Stimulated activated naive CD8-positive, alpha-beta T cell treated with anti-CD3 and anti-CD28 coated beads, Interleukin-15, Interleukin-2, amounts not matched to agents 100 ng/mL and 50 ng/mL, for 24 hours (primary cell): ENCODE measurements at regions not wholly inside any gene's neighbourhood (a gene's known extent, or its start where the extent isn't known, plus 50 kb on each side); places are given as distances from the start of the nearest gene placed in this dataset.

Experiments
- H3K27ac Mint-ChIP-seq: one replicate; pipeline ENCODE4 v1.8.0; 2021; ENCODE audit warnings: mild to moderate bottlenecking, mixed read lengths
- H3K27me3 Mint-ChIP-seq: one replicate; pipeline ENCODE4 v1.8.0; 2021; ENCODE audit warnings: mixed read lengths
- H3K36me3 Mint-ChIP-seq: one replicate; pipeline ENCODE4 v1.8.0; 2021; ENCODE audit warnings: low read depth, mixed read lengths
- H3K4me1 Mint-ChIP-seq: one replicate; pipeline ENCODE4 v1.8.0; 2021; ENCODE audit warnings: low read depth, mixed read lengths
- H3K4me3 Mint-ChIP-seq: one replicate; pipeline ENCODE4 v1.8.0; 2021; ENCODE audit warnings: mild to moderate bottlenecking, mixed read lengths
- H3K9me3 Mint-ChIP-seq: one replicate; pipeline ENCODE4 v1.8.0; 2021; ENCODE audit warnings: mixed read lengths

DNA sequence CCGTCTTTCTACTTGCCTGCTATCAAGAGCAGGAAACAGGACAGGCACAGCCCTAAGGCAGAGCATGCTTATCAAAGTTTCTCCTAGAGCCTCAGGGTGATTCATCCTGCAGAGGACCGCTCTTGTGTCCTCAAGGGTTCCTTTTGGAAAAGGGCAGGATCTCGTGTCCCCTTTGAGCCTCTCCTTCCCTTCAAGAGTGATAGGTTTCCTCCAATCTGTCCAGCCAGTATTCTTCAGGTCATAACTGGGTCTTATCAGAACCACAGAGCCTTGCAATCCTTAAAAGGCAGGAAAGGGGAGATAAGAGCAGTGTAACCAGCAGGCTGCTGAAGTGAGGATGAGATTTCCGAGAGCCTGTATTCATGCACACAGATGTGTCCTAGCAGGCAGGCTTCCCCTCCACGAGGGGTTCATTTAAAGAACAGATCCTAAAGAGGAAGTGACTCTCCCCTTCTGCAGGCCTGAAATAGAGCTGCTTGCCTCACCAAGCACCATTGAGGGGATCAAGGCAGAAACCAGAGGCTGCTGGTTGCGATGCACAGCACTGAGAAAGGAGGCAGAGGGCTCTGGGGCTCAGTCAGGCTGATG, 90.5 kb upstream of the SVIL start:
- Mint-ChIP-seq H3K36me3 (peaks cover 13% of the 10 kb centered on the region), H3K4me3 (no peak overlapping the region), H3K9me3 (peaks cover 6% of the 10 kb centered on the region)

DNA sequence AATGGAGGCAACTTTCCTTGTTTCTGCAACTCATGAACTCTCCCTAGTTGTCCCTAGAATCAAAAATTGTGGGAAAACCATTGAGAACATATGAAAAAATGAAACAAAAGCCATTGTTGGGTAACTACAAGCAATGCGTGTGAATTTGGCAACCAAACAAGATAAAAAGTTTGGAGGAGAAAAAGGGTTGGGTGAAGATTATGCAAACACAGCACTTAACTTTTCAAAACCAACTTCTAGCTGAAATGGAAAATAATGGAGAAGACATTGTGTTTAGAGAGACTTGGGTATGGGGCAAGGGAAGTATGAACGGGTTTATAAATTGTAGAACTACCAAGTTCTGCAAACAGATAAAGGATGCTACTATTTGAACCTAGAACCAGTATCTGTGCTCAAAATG, 89.0 kb upstream of the SVIL start:
- Mint-ChIP-seq H3K36me3 (peaks cover 14% of the 10 kb centered on the region), H3K27ac (no peak overlapping the region), H3K4me1 (peaks cover 31% of the 10 kb centered on the region)

More for the DNA sequence above, 90.5 kb upstream of the SVIL start:
- Mint-ChIP-seq H3K4me1 (peaks cover 34% of the 10 kb centered on the region), H3K27ac (no peak overlapping the region), H3K27me3 (no peaks in the 10 kb centered on the region)

DNA sequence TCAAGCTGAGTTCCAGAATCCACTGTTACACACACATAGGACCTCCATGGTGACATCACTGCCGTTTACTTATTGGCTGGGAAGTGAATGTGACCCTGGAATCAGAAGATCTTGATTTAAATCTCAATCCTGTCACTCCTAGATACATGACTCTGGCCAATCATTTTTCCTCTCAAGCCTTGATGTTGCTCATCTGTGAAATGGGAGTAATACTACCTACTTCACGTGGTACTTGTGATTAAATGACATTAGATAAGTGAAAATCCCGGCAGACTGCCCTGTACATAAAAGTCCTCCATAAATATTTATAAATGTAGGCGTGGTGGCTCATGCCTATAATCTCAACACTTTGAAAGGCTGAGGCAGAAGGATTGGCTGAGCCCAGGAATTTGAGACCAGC, 88.0 kb upstream of the SVIL start:
- Mint-ChIP-seq H3K9me3 (peaks cover 11% of the 10 kb centered on the region), H3K36me3 (peaks cover 14% of the 10 kb centered on the region), H3K4me1 (peaks cover 25% of the 10 kb centered on the region), H3K27me3 (no peaks in the 10 kb centered on the region), H3K4me3 (no peak overlapping the region), H3K27ac (no peak overlapping the region)

More for the DNA sequence above, 89.0 kb upstream of the SVIL start:
- no peak overlapping the region for H3K4me3 Mint-ChIP-seq
- no peaks in the 10 kb centered on the region for H3K27me3 Mint-ChIP-seq
- peaks cover 11% of the 10 kb centered on the region for H3K9me3 Mint-ChIP-seq

DNA sequence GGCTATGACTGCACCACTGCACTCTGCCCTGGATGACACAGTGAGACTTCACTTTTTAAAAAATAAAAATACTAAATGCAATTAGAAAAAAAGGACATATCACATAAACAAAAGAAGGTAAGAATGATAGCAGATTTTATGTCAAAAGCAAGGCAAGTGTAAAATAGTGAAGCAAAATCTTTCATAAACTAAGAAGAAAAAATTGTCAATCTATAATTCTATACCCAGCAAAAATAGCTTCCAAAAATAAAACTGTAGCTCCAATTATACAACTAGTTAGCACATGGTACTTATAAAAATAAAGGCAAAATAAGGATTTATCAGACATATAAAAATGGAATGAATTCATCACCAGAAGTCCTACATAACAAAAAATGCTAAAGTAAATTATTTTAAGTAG, 85.4 kb upstream of the SVIL start:
- Mint-ChIP-seq H3K27me3 (no peaks in the 10 kb centered on the region), H3K4me3 (no peak overlapping the region), H3K36me3 (peaks cover 22% of the 10 kb centered on the region), H3K9me3 (peaks cover 11% of the 10 kb centered on the region), H3K27ac (no peak overlapping the region), H3K4me1 (peaks cover 22% of the 10 kb centered on the region)

DNA sequence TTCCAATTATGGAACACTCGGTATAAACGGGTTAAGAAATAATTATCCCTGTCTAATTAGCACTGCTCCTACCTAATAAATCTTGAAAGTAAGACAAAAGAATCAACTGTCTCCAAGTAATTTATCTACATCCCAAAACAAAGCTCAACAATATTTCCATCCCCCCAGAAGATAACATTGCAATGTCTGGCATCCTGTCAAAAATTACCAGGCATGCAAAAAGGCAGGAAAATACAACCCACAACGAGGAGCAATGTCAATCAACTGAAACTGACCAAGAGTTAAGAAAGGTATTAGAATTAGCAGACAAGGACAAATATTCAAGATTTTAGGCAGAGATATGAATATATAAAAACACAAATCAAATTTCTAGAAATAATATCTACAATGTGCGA, 84.5 kb upstream of the SVIL start:
- peaks cover 22% of the 10 kb centered on the region for H3K36me3 Mint-ChIP-seq
- no peak overlapping the region for H3K27ac Mint-ChIP-seq
- no peaks in the 10 kb centered on the region for H3K27me3 Mint-ChIP-seq
- H3K4me3 Mint-ChIP-seq: no peak overlapping the region
- H3K9me3 Mint-ChIP-seq: peaks cover 11% of the 10 kb centered on the region
- H3K4me1 Mint-ChIP-seq: peaks cover 21% of the 10 kb centered on the region

DNA sequence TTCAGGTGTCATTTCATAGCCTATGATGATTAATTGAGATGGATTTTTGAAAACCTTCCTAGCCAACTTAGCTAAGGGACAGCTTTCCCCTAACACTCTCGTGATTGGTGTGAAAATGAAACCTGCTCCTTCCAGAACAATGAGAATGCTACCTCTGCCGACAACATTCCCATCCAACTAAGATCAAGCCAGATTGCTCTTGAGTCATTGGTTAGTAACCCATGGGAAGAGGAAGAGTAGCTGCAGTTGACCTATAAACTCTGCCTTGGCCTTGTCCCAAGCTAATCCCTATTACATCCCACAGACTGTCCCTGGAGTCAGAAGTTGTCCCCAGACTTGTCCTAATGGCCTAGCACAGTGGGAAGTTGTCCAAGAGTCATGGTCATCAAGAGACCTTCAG, 80.5 kb upstream of the SVIL start:
- H3K36me3 Mint-ChIP-seq: peaks cover 25% of the 10 kb centered on the region
- peaks cover 8% of the 10 kb centered on the region for H3K9me3 Mint-ChIP-seq
- peaks cover 22% of the 10 kb centered on the region for H3K4me1 Mint-ChIP-seq
- H3K4me3 Mint-ChIP-seq: no peak overlapping the region
- no peaks in the 10 kb centered on the region for H3K27me3 Mint-ChIP-seq
- H3K27ac Mint-ChIP-seq: no peak overlapping the region

DNA sequence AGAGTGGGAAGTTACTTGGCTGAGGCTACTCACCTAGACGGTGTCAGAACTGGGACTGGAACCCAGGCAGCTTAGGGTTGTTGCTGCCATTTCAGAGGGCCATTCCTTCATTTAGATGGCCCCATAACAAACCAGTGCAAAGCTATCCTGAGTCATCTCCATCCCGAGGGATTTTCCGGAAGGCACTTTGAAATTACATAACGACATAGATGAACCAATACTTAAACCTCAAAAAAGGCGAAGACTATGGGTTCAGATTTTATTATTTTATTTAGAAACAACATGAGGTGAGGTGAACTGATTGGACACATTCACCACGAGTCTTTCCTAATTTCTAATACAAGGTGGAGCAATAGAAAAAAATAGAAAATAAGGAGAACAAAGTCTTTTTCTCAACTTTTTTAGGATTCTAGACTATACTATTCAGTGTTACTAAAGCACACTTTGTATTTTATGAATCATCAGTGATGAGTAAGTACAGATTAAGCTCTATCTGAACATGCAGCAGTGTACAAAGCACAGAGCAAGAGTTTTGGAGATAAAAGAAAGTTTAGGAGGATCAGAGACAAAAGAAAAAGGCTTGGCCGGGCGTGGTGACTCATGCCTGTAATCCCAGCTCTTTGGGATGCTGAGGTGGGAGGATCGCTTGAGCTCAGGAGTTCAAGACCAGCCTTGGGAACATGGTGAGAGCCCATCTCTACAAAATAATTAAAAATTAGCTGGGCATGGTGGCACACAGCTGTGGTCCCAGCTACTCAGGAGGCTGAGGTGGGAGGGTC, 79.5 kb upstream of the SVIL start:
- Mint-ChIP-seq H3K27me3 (no peaks in the 10 kb centered on the region), H3K4me3 (no peak overlapping the region), H3K9me3 (peaks cover 2% of the 10 kb centered on the region), H3K4me1 (peaks cover 22% of the 10 kb centered on the region), H3K27ac (no peak overlapping the region), H3K36me3 (peaks cover 20% of the 10 kb centered on the region)

DNA sequence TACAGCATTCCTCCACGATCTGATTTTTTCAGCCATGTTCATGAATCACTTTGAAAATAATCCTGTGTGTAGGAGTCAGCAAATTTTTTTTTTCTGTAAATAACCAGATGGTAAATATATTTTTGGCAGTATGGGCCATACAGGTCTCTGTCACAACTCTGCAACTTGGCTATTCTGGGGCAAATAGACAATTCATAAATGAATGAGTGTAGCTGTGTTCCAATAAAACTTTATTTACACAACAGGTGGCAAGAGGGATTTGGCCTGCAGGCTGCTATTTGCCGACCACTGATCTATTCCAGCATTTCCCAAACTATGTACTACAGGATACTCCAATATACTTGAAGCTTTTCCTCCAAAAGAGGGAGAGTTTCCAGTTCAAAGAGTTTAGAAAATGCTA, 78.7 kb upstream of the SVIL start:
- peaks cover 21% of the 10 kb centered on the region for H3K4me1 Mint-ChIP-seq
- H3K27me3 Mint-ChIP-seq: no peaks in the 10 kb centered on the region
- no peak overlapping the region for H3K4me3 Mint-ChIP-seq
- H3K9me3 Mint-ChIP-seq: no peaks in the 10 kb centered on the region
- H3K27ac Mint-ChIP-seq: no peak overlapping the region
- H3K36me3 Mint-ChIP-seq: peaks cover 18% of the 10 kb centered on the region

DNA sequence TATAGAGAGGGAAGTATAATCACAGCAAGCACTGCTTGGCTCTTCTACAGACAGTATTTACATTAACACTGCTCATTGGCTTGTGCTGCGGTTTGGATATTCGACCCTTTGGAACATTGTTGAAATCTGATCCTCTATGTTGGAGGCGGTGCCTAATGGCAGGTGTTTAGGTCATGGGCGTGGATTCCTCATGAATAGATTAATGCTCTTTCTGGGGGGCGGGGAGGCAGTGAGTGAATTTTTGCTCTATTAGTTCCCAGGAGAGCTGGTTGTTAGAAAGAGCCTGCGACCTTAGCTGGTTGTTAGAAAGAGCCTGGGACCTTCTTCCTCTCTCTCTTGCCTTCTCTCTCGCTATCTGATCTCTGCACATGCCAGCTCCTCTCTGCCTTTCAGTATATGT, 77.3 kb upstream of the SVIL start:
- no peak overlapping the region for H3K27ac Mint-ChIP-seq
- no peaks in the 10 kb centered on the region for H3K9me3 Mint-ChIP-seq
- peaks cover 14% of the 10 kb centered on the region for H3K36me3 Mint-ChIP-seq
- H3K27me3 Mint-ChIP-seq: no peaks in the 10 kb centered on the region
- H3K4me3 Mint-ChIP-seq: no peak overlapping the region
- peaks cover 21% of the 10 kb centered on the region for H3K4me1 Mint-ChIP-seq

DNA sequence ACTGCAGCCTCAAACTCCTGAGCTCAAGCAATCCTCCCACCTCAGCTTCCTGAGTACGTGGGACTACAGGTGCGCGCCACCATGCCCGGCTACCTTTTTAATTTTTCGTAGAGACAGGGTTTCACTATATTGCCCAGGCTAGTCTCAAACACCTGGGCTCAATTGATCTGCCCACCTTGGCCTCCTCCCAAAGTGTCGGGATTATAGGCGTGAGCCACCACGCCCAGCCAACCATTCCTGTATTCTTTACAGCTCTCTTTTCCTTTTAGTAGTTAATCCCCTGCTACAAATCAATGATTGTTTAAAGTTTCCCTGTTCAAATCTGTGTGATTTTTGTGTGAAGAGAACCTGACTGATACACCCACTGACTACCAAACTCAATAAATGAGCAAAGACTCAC, 75.4 kb upstream of the SVIL start:
- no peaks in the 10 kb centered on the region for H3K27me3 Mint-ChIP-seq
- H3K4me3 Mint-ChIP-seq: no peak overlapping the region
- no peaks in the 10 kb centered on the region for H3K9me3 Mint-ChIP-seq
- H3K36me3 Mint-ChIP-seq: peaks cover 12% of the 10 kb centered on the region
- peaks cover 28% of the 10 kb centered on the region for H3K4me1 Mint-ChIP-seq
- H3K27ac Mint-ChIP-seq: no peak overlapping the region

DNA sequence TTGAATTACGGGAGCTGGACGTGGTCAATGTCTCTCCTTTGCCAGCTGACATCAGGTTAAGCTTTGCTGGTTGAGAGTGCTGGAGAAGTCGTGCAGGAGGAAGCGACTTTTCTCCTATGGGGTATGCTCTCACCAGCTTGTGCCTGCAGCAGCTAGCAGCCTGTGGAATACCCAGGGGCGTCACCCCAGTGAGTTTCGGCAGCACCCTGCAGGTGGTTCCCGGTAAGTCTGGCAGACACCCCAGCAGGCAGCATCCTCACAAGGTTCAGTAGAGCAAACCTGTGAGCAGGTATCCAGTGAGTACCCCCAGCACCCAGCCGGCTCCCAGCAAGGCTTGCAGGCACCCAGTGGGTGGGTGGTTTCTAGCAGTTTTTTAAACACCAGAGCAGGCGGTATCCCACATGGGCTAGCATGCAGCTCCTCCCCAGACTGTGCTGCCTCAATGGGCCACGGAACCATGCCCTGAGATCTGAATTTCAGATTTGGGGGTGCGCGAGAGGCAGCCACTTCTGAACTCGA, 74.8 kb upstream of the SVIL start:
- Mint-ChIP-seq H3K27ac (no peak overlapping the region), H3K36me3 (peaks cover 12% of the 10 kb centered on the region), H3K27me3 (no peaks in the 10 kb centered on the region), H3K9me3 (no peaks in the 10 kb centered on the region), H3K4me3 (no peak overlapping the region), H3K4me1 (peaks cover 25% of the 10 kb centered on the region)

DNA sequence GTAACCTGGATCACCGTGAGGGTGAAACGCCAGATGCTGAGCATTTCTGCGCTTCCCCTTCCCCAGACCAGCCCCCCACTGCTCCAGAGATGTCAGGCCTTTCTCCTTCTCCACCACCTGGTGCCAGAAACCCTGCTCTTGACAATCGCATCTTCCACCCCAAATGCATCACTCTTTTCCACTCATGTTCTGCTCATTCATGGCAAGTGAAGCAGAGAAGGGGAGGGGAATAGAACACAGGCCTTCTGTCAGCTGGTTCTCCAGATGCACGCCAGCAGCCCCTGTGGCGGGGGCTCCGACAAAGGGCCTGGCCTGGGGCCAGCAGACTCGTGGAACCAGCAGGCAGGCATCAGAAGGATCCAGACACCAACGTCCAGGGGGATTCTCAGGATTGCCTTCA, 68.5 kb upstream of the SVIL start:
- H3K4me1 Mint-ChIP-seq: peaks cover 47% of the 10 kb centered on the region
- H3K36me3 Mint-ChIP-seq: peaks cover 5% of the 10 kb centered on the region
- no peak overlapping the region for H3K27ac Mint-ChIP-seq
- no peaks in the 10 kb centered on the region for H3K9me3 Mint-ChIP-seq
- no peaks in the 10 kb centered on the region for H3K27me3 Mint-ChIP-seq
- H3K4me3 Mint-ChIP-seq: peak overlapping the region; percentile 77

DNA sequence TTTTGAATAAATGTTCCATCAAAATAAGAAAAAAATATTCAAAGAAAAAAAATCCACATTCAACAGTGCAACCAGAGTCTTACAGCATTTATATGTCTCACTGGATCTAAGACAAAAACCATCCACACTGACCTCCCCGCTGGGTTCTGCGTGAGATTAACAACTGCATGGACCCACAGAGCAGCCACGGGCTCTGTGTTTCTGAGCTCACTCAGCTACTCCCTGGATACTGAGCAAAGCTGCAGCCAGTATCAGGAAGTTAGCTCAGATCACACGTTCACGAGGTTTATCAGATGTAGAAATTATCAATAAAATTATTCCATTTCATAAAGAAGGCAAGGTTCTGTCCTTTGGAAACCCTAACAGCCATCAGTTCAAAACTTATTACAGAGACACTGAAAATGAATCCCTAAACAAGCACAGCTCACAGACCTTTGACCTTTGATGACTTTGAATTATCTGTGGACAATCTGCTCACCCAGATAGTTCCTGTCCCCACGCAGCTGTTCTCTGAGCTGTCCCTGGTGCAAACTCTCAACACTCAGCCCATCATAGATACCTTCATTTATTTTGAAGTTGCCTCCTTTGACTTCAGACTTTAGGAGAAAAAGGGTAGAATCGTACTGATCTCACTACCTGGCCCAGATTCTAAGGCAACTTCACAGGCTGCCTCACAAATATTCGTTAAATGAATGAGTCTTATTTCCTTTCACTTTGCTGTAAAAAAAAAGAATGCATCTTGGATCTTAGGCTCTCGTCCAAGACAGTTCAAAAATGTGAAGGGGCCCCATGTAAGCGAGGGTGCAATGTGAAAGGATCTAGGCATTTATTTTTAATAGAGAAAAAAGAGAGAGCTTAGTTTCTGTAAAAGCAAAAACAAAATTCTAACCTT, 67.7 kb upstream of the SVIL start:
- Mint-ChIP-seq H3K27me3 (no peaks in the 10 kb centered on the region), H3K36me3 (peaks cover 5% of the 10 kb centered on the region), H3K27ac (peak overlapping the region; percentile 78), H3K4me3 (peak overlapping the region; percentile 77), H3K4me1 (peaks cover 47% of the 10 kb centered on the region), H3K9me3 (no peaks in the 10 kb centered on the region)

DNA sequence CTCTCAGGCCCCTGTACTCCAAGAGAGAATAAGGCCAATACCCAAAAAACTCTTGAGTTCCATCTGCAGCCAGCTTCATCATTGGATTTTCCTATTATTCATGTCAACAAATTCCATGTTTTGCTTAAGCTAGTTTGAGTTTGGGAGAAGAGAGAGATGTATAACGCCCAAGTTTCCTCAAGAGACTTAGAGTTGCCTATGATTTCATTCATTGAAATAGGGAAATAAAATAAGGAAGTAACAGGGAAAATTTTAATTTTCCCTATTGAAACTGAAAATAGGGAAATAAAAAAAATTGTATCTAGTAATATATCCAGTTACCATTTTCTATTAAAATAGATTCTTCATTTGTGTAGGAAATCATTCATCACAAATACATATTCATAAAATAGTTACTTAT, 66.5 kb upstream of the SVIL start:
- Mint-ChIP-seq H3K9me3 (no peaks in the 10 kb centered on the region), H3K4me1 (peaks cover 37% of the 10 kb centered on the region), H3K4me3 (no peak overlapping the region), H3K27me3 (no peaks in the 10 kb centered on the region), H3K27ac (no peak overlapping the region), H3K36me3 (peaks cover 3% of the 10 kb centered on the region)

DNA sequence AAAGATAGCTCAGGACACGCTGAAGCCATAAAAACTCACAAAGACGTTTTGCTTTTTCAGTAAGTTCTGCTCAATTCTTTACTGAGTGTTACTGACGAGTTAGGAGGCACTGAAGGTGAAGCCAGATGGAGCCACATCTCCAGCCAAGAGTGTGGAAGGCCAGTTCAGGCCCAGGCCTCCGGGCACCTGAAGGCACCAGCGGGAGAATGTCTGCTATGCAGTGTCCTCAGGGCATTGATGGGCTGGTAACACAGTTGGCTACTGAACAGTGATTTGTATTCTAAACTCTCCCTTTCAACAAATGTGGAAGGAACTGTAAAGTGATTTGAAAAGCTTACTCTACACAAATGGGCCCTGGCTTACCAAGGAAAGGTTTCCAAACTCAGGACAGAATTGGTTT, 64.8 kb upstream of the SVIL start:
- H3K4me1 Mint-ChIP-seq: peaks cover 34% of the 10 kb centered on the region
- no peaks in the 10 kb centered on the region for H3K27me3 Mint-ChIP-seq
- no peak overlapping the region for H3K4me3 Mint-ChIP-seq
- no peak overlapping the region for H3K27ac Mint-ChIP-seq
- H3K36me3 Mint-ChIP-seq: no peaks in the 10 kb centered on the region
- H3K9me3 Mint-ChIP-seq: no peaks in the 10 kb centered on the region
